AG09319 (cell line): ENCODE measurements at regions not wholly inside any gene's neighbourhood (a gene's known extent, or its start where the extent isn't known, plus 50 kb on each side); places are given as distances from the start of the nearest gene placed in this dataset.
"Not testable (repeated sequence)": the region's sequence is repeated elsewhere in the genome, so short reads cannot be mapped to it uniquely, and the experiment has no call there.

Source experiments
- DNase-seq: peaks from one replicate; pipeline ENCODE4 v3.0.0-alpha.2; 2010; ENCODE audit warnings: low read depth; ENCODE audit errors: extremely low read depth
- TF ChIP-seq, protein P1 (sequence below): IDR thresholded peaks from 2 replicates; pipeline ENCODE4 v1.5.1; 2011; ENCODE audit warnings: low read depth, mild to moderate bottlenecking, inconsistent platforms, low read length, moderate library complexity

DNA sequence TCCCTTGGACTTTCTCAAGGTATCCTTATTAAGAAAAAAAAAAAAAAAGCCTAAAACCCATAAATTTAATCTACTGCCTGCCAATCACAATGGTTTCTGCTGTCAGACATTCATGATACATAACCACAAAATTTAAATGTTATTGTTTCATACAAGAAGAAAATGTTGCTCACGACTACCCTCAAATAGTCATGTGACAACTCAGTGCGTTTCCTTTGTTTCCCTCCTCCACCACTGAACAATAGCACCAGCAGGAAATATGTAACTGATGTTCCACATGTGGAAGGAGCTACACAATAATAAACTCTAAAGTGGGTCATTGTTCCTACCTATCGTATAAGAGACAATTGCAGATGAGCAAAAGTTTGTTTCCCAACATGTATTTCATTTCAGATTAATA lies 244.1 kb upstream of the EDNRA start:
- TF ChIP-seq, protein P1, sequence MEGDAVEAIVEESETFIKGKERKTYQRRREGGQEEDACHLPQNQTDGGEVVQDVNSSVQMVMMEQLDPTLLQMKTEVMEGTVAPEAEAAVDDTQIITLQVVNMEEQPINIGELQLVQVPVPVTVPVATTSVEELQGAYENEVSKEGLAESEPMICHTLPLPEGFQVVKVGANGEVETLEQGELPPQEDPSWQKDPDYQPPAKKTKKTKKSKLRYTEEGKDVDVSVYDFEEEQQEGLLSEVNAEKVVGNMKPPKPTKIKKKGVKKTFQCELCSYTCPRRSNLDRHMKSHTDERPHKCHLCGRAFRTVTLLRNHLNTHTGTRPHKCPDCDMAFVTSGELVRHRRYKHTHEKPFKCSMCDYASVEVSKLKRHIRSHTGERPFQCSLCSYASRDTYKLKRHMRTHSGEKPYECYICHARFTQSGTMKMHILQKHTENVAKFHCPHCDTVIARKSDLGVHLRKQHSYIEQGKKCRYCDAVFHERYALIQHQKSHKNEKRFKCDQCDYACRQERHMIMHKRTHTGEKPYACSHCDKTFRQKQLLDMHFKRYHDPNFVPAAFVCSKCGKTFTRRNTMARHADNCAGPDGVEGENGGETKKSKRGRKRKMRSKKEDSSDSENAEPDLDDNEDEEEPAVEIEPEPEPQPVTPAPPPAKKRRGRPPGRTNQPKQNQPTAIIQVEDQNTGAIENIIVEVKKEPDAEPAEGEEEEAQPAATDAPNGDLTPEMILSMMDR = no peak
- DNase-seq = no peak

DNA sequence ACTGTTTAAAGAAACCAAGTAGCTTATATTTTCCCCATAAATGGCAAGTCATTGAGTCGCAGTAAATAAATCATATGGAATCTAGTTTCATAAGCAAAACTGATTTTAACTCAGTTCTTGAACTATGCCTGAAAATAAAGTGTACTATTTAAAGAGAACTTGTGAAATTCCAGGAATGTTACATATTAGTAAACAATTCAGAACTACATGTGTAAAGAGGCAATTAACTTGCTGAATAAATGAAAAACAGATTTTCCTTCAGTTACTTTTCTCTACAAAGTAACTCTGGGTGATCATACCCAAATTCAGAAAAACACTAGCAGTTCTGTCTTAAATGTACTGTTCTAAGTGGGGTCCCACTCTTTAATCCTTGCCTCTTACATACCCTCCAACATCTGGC lies 236.1 kb upstream of the EDNRA start:
- DNase-seq = no peak
- TF ChIP-seq, protein P1 = no peak

DNA sequence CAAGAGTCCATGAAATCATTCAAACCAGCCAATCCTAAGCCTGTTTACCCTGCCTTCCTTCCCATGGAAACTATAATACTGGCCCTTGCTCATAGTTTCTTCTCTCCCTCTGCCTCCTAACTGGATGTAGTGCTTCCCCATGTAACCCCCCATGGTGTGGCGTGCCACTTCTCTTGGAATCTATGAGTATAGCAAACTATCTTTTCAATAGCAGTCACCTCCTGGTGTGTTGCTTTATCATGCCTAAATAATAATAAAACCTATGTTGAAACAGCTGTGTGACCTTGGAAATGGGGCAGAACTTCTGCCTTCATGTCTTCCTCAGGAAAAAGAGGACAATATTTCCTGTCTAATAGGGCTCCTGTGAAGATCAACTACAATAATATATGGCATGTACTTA lies 234.8 kb upstream of the EDNRA start:
- TF ChIP-seq, protein P1 = no peak
- no peak for DNase-seq

DNA sequence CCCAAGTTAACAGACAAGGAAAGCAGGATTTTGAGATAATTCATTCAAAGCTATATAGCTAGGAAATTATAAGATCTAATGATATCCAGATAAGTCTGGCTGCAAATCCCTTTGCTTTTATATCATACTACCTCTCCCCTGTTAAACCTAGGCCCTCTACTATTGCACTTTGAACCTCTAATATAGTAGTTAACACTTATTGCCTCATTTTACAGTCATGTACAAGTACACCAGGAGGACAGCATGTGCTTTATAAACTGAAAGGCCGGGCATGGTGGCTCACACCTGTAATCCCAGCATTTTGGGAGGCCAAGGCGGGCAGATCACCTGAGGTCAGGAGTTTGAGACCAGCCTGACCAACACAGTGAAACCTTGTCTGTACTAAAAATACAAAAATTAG lies 234.4 kb upstream of the EDNRA start:
- DNase-seq = not testable (repeated sequence)

DNA sequence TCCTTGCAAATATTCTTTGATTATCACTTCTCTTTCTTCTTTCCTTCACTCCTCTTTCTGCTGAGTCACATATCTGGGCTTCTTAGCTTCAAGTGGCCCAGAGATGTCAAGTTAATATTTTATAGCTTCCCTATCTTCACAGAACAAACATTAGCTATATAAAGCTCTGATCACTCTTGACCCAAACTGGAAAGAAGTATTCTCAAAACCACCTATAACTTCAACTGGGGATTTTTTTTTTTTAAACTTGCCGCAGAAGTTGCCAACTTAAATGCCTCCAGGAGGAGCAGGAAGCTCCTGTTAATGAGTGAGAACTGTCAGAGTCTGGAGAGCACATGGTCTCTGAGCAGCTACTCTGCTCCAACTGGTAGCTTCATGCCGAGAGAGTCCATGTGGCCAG lies 233.3 kb upstream of the EDNRA start:
- TF ChIP-seq, protein P1 = no peak

DNA sequence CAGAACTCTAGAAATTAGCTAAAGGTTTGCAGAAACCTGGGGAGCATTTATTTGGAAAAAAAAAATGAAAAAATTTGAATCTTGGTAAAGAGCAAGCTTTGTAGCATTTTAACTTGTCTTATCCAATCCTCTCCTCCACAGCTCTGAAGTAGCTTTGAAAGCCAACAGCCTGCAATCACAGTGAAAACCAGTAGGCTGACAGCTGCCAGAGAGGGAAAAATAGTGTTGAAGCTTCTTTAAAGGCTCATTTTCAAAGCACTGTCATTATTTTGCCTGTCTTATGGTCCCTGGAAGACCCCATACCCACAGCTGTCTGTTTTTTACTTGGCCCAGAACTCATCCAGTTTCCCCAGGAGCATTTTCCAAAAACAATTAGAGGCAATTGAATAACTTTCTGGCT lies 230.8 kb upstream of the EDNRA start:
- TF ChIP-seq, protein P1 = no peak
- DNase-seq = no peak

More for the DNA sequence above, 233.3 kb upstream of the EDNRA start:
- DNase-seq = no peak

DNA sequence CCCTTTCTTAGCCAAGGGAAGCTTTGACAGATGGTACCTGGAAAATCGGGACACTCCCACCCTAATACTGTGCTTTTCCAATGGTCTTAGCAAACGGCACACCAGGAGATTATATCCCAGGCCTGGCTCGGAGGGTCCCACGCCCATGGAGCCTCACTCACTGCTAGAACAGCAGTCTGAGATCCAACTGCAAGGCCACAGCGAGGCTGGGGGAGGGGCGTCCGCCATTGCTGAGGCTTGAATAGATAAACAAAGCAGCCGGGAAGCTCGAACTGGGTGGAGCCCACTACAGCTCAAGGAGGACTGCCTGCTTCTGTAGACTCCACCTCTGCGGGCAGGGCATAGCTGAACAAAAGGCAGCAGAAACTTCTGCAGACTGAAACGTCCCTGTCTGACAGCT lies 225.6 kb upstream of the EDNRA start:
- not testable (repeated sequence) for DNase-seq

DNA sequence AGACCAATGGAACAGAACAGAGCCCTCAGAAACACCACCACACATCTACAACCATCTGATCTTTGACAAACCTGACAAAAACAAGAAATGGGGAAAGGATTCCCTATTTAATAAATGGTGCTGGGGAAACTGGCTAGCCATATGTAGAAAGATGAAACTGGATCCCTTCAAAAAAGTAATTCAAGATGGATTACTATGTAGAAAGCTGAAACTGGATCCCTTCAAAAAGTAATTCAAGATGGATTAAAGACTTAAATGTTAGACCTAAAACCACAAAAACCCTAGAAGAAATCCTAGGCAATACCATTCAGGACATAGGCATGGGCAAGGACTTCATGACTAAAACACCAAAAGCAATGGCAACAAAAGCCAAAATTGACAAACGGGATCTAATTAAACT lies 221.6 kb upstream of the EDNRA start:
- not testable (repeated sequence) for DNase-seq

DNA sequence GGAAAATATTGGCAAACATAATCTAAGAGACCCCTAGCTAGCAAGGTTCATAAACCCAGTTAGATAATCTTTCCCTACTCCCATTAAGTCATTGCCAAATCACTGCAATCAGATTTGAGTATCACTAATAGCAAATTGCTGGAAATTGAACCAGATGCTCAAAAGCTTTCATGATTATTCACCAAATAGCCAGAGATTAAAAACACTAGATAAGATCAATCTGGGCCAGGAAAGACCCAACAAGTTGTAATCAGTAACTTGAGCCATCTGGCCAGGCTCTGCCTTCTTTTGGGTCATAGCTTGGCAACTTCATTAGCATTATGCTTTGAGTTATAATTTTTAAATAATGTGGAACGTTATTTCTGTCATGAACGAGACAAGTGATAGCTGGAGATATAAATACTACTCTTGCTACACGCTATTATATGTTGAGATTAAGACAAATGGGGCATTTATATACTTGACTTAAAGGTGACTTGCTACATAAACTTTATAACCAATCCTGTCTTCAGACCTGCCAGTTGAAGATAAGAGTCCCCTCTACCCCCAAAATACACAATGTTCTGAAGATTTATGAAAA lies 196.6 kb upstream of the EDNRA start:
- DNase-seq = no peak
- TF ChIP-seq, protein P1 = no peak
